ENCODE measurements at regions not wholly inside any gene's neighbourhood (a gene's known extent, or its start where the extent isn't known, plus 50 kb on each side); places are given as distances from the start of the nearest gene placed in this dataset.

DNA sequence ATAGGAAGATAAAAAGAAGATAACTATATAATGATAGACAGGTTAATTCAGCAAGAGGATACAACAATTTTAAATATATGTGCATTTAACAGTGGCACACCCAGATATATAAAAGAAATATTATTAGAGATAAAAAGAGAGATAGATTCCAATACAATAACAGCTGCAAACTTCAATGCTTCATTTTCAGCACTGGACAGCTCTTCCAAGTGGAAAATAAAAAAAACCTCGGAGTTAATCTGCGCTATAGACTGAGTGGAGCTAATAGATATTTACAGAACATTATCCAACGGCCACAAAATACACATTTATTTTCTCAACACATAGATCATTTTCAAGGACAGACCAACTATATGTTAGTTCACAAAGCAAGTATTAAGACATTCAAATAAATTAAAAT, 1229.5 kb upstream of the CDH6 start:
- TF ChIP-seq, protein P1, sequence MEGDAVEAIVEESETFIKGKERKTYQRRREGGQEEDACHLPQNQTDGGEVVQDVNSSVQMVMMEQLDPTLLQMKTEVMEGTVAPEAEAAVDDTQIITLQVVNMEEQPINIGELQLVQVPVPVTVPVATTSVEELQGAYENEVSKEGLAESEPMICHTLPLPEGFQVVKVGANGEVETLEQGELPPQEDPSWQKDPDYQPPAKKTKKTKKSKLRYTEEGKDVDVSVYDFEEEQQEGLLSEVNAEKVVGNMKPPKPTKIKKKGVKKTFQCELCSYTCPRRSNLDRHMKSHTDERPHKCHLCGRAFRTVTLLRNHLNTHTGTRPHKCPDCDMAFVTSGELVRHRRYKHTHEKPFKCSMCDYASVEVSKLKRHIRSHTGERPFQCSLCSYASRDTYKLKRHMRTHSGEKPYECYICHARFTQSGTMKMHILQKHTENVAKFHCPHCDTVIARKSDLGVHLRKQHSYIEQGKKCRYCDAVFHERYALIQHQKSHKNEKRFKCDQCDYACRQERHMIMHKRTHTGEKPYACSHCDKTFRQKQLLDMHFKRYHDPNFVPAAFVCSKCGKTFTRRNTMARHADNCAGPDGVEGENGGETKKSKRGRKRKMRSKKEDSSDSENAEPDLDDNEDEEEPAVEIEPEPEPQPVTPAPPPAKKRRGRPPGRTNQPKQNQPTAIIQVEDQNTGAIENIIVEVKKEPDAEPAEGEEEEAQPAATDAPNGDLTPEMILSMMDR (IDR thresholded peaks at IDR 0.05; ENCODE audit: low read depth, low read length, poor library complexity, severe bottlenecking), result no peak
- no peak for TF ChIP-seq EZH2phosphoT487 (IDR thresholded peaks at IDR 0.05; ENCODE audit: borderline replicate concordance, low read length)
